ENCODE measurements at regions not wholly inside any gene's neighbourhood (a gene's known extent, or its start where the extent isn't known, plus 50 kb on each side); places are given as distances from the start of the nearest gene placed in this dataset.
A peak's percentile ranks its signal among the peaks of the same experiment; 100 is the strongest.

- no peak overlapping the region for H3K27ac ChIP-seq
- TF ChIP-seq CTCF (conservative IDR thresholded peaks at IDR 0.05), result no peak
- TF ChIP-seq ZFX (IDR thresholded peaks at IDR 0.05), result no peak
These were observed 120.0 kb downstream of the CEBPB start for GRCh38 chr20:50310673-50311051.

- TF ChIP-seq CTCF (conservative IDR thresholded peaks at IDR 0.05), result no peak
- no peak for TF ChIP-seq ZFX (IDR thresholded peaks at IDR 0.05)
- no peak overlapping the region for H3K27ac ChIP-seq
These were observed 120.8 kb downstream of the CEBPB start for GRCh38 chr20:50311308-50312001.

GRCh38 chr20:50312002-50312681, 121.5 kb downstream of the CEBPB start:
- peak overlapping the region; percentile 27 for H3K27ac ChIP-seq
- no peak for TF ChIP-seq CTCF (conservative IDR thresholded peaks at IDR 0.05)
- TF ChIP-seq ZFX (IDR thresholded peaks at IDR 0.05), result no peak

GRCh38 chr20:50312682-50313521, 122.3 kb downstream of the CEBPB start:
- peak overlapping the region; percentile 27 for H3K27ac ChIP-seq
- TF ChIP-seq CTCF (conservative IDR thresholded peaks at IDR 0.05) (no peak), ZFX (IDR thresholded peaks at IDR 0.05) (no peak)

GRCh38 chr20:50313522-50313820, 122.8 kb downstream of the CEBPB start:
- 0 out of 2 replicates have a peak overlapping the region, but pooled peaks have one; percentile 27 for H3K27ac ChIP-seq
- TF ChIP-seq ZFX (IDR thresholded peaks at IDR 0.05) (no peak), CTCF (conservative IDR thresholded peaks at IDR 0.05) (no peak)

GRCh38 chr20:50313827-50314677, 123.4 kb downstream of the CEBPB start:
- no peak overlapping the region for H3K27ac ChIP-seq
- TF ChIP-seq CTCF (conservative IDR thresholded peaks at IDR 0.05) (no peak), ZFX (IDR thresholded peaks at IDR 0.05) (no peak)
